GM19372 (cell line): ENCODE measurements at regions not wholly inside any gene's neighbourhood (a gene's known extent, or its start where the extent isn't known, plus 50 kb on each side); places are given as distances from the start of the nearest gene placed in this dataset.
A peak's percentile ranks its signal among the peaks of the same experiment; 100 is the strongest.

ENCODE experiments used
- ATAC-seq: cut with Tn5 transposase; IDR thresholded peaks from one replicate; pipeline ENCODE4 v1.9.1; 2021; ENCODE audit warnings: mild to moderate bottlenecking, low read depth, moderate library complexity; ENCODE audit not compliant: unreplicated experiment

GRCh38 chr10:113219446-113219845 is 269.4 kb downstream of the TCF7L2 start:
- ATAC-seq: no peak

GRCh38 chr10:113221756-113222168 is 271.7 kb downstream of the TCF7L2 start:
- ATAC-seq: no peak

- no peak for ATAC-seq
Measured at GRCh38 chr10:113222207-113222606, 272.2 kb downstream of the TCF7L2 start.

GRCh38 chr10:113225364-113225763 is 275.3 kb downstream of the TCF7L2 start:
- no peak for ATAC-seq

- ATAC-seq: no peak
Measured at GRCh38 chr10:113225903-113226302, 275.9 kb downstream of the TCF7L2 start.

GRCh38 chr10:113226399-113226798 is 276.4 kb downstream of the TCF7L2 start:
- ATAC-seq: no peak

GRCh38 chr10:113226831-113227445 is 276.9 kb downstream of the TCF7L2 start:
- ATAC-seq: no peak

- ATAC-seq: no peak
Measured at GRCh38 chr10:113228530-113228929, 278.5 kb downstream of the TCF7L2 start.

GRCh38 chr10:113230011-113230610 is 280.1 kb downstream of the TCF7L2 start:
- no peak for ATAC-seq

- peak; percentile 90 for ATAC-seq
Measured at GRCh38 chr10:113232928-113233511, 283.0 kb downstream of the TCF7L2 start.

- ATAC-seq: no peak
Measured at GRCh38 chr10:113234481-113234880, 284.4 kb downstream of the TCF7L2 start.

GRCh38 chr10:113235508-113235907 is 285.5 kb downstream of the TCF7L2 start:
- no peak for ATAC-seq

- ATAC-seq: no peak
Measured at GRCh38 chr10:113236998-113237397, 287.0 kb downstream of the TCF7L2 start.

- no peak for ATAC-seq
Measured at GRCh38 chr10:113239566-113240350, 289.7 kb downstream of the TCF7L2 start.

- no peak for ATAC-seq
Measured at GRCh38 chr10:113240736-113241135, 290.7 kb downstream of the TCF7L2 start.

GRCh38 chr10:113241599-113242360 is 291.7 kb downstream of the TCF7L2 start:
- no peak for ATAC-seq

- no peak for ATAC-seq
Measured at GRCh38 chr10:113243311-113243710, 293.3 kb downstream of the TCF7L2 start.

- ATAC-seq: no peak
Measured at GRCh38 chr10:113244750-113245149, 294.7 kb downstream of the TCF7L2 start.

- no peak for ATAC-seq
Measured at GRCh38 chr10:113245286-113245685, 295.2 kb downstream of the TCF7L2 start.

GRCh38 chr10:113247050-113247449 is 297.0 kb downstream of the TCF7L2 start:
- ATAC-seq: no peak
